NCI-H2171 treated with DMSO at 0.1 percent for 48 hours (cell line): ENCODE measurements at regions not wholly inside any gene's neighbourhood (a gene's known extent, or its start where the extent isn't known, plus 50 kb on each side); places are given as distances from the start of the nearest gene placed in this dataset.
"Not testable (repeated sequence)": the region's sequence is repeated elsewhere in the genome, so short reads cannot be mapped to it uniquely, and the experiment has no call there.

ENCODE experiments used
- DNase-seq: peaks from one replicate; lab custom pipeline; 2025; lab: John Stamatoyannopoulos, UW

DNA sequence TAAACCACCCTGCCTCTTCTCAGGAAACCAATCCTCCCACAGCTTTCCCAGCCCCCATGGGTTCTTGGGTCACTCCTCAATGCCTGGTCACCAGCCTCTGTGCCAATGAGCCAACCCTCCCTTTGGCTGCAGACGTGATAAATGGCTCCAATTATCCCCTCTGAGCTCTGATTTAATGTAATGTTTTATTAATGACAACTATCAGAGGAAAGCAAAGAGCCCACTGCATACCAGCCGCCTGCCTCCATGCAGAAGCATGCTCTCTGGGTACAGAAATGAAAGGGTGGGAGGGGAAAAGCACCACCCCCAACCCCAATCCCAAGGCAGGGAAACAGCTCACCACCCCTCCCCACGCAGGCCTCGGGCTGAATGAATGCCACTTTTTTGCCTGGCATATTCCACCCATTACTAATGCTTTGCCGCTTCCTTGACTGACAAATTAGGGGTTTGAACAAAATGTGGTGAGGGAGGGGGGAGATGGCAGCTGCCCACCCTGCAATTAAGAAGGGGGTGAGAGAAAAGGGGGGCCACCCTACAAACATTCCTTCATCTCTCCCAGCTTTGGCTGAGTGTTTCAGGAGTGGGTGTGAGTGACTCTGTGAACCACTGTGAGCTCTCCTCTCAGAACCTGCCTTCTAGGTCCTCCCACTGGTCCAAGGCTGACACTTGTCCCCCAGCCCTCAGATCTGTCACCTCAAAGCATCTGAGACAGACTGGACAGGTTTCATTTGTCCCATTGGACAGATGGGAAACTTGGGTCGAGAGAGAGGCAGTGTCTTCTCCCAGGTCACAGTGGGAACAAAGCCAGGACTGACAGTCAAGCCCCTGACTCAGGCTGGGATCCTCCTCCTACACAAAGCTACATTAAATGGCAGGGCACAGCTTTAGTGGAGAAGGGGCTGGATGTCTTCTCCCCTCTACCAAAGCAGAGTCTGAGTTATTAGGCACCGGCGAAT lies 161.5 kb downstream of the TMEM132E start:
- DNase-seq = no peak

DNA sequence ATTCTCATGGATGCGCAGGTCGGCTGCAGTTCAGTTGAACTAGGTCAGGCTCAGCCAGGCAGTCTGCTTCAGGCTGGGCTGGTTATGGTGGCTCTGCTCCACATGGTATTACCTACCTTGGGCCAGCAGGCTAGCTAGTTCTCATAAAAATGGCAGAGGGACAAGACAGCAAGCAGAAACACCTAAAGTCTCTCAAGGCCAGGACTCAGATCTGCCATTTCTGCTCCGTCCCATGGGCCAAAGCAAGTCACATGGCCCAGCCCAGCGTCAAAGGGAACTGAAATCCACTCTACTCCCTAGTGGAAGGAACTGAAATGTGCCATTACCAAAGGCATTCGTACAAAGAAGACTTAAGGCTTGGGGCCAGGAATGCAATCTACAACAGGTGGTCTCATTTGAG lies 160.0 kb downstream of the TMEM132E start:
- DNase-seq = no peak

- not testable (repeated sequence) for DNase-seq
Measured at GRCh38 chr17:34737673-34738072, 158.3 kb downstream of the TMEM132E start.

GRCh38 chr17:34736611-34737010 lies 157.2 kb downstream of the TMEM132E start:
- no peak for DNase-seq

DNA sequence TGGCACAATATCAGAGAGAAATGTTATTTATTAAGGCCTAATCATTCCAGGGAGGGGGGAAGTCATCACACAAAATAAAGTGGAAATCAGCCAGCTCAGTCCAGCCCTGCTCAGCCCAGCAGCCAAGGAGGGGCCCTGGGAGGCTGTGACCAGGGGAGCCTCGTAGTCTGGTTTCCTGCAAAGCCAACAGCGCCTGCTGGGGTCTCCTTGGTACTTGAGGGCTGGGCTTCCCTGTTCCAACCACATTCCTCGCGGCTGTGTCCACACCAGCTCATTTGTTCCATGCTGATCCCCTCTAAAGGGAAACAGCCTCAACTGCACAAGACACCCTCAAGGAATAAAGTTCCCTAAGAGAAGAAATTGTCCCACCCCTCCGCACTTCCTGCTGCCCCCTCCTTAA lies 154.0 kb downstream of the TMEM132E start:
- no peak for DNase-seq

DNA sequence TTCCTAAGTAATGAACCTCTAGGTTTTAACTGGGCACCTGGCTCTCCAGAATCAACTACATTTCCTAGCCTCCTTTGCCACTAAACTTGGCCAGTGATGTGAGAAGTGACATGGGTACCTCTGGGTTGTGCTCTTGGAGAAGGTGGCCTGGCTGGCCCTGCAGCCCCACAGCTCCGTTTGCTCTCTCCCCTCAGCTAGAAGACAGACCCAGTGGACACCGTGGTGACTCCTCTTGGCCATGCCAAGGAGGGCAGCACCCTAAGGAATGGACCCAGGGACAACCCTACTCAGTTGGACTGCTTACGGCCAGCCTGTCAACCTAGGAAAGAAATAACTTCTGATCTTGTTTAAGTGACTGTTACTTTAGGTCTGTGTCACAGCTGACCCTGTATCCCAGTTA lies 151.4 kb downstream of the TMEM132E start:
- DNase-seq = no peak

DNA sequence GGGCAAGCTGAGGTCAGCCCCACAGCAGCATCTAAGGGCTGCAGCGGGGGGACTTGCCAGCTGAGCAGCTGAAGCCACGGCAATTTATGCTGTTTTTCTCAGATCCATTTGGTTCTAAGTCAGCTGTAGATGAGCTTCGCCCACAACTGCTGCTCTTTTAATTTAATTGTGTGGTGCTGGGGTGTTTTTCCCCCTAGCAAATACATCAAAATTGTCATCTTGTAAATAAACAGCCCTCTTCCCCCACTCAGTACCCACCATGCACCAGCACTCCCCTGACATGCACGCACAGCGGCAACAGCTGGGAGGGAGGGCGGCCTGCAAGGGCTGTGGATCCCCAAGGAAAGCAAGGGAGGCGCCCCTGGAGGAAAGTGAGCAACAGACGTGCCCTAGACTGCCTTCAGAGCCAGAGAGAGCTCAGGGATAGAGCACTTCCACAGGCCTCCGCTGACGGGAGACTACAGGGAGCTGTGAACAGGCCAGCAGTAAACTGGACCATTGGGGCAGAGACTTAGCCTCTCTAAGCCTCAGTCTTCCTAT lies 149.5 kb downstream of the TMEM132E start:
- peak; percentile 70 for DNase-seq

GRCh38 chr17:34727601-34728000 lies 148.2 kb downstream of the TMEM132E start:
- DNase-seq = no peak

GRCh38 chr17:34726536-34727384 lies 147.4 kb downstream of the TMEM132E start:
- DNase-seq = peak; percentile 71

GRCh38 chr17:34725725-34726124 lies 146.3 kb downstream of the TMEM132E start:
- peak; percentile 47 for DNase-seq

DNA sequence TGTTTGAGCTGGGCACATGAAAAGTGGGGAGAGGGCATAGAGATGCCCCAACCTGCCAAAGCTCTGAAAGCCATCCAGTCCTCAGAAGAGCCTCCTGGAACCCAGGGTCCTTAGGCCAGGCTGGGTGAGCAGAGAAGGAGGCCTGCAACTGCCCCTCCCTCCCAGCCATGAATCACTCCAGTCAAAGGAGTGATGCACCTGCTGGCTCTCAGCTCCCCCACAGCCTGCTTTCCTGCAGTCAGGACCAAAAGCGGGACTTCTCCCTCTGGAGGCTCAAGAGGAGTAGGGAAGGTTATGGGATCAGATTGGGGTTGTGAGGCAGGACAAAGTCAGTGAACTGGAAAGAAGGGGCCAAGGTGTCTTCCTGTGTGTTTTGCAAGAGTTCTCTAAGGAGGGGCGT lies 145.6 kb downstream of the TMEM132E start:
- DNase-seq = no peak

DNA sequence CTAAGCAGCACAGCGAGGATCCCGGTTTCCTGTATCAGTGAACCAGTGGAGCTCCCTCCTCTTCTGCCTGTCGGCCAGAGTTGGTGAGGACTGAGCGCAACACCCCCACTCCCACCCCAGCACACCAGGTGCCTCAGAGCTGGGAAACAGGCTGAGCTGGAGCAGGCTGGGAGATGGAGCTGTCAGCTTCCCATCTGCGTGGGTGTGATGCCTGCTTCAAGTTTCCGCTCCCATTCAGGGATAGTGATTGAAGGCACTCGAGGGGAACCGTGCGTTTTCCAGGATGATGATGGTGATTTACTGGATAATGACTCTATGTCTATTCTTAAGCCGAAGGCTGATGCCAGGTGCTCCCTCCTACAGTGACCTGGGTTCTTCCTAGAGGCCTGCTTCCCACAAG lies 144.5 kb downstream of the TMEM132E start:
- no peak for DNase-seq

DNA sequence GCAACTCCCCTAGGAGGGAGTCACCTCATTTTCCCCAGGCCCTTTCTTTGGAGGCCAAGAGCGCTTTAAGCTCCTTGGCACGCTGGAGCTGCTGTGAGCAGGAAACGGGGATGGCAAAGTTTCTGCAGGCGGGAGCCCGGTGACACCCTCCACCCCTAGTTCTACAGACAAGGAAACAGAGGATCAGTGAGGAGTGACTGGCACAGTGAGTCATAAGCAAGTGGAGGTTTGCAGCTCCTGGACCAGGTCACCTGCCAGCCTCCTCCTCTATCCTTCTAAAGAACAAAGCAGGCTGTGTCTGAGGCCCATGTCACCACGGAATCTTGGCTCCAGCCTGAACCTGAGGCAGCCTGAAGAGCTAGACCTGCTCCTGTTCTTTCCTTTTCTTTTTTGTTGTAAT lies 141.9 kb downstream of the TMEM132E start:
- DNase-seq = no peak

DNA sequence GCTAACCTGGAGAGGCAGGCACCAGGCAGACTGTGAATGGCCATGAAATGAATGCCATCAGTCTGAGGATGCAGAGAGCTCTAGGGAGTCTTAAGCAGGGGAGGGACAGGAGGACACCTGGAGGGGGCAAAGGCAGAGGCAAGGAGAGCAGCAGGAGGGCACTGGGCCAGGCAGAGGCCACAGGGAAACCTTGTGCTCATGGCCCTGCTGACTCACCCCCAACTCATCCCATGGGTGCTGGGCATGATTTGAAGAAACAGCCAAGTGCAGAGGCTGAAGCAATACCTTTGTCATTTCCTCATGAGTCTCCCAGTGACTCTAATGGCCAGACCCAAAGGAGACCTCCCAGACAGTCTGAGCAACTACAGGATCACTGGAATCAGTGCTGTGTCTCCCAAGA lies 141.4 kb downstream of the TMEM132E start:
- DNase-seq = no peak

DNA sequence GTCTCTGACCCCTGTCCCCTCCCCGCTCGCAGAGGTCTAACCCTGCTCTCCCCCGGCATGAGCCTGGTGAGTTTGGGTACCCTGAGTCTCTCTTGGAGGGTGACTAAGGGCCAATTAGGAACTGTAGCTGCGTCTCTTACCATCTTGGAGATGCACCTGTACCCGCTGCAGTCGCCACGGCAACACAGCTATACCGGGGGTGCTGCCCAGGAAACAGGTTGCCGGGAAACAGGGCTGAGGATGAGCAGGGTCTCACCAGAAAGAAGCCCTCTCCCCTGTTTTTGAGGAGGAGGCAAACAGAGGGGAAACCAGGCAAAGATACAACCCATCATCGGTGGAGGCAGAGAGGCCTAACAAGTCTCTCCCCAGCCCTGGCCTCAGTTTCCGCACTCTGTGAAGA lies 140.2 kb downstream of the TMEM132E start:
- no peak for DNase-seq

- no peak for DNase-seq
Measured at GRCh38 chr17:34717092-34717491, 137.7 kb downstream of the TMEM132E start.

DNA sequence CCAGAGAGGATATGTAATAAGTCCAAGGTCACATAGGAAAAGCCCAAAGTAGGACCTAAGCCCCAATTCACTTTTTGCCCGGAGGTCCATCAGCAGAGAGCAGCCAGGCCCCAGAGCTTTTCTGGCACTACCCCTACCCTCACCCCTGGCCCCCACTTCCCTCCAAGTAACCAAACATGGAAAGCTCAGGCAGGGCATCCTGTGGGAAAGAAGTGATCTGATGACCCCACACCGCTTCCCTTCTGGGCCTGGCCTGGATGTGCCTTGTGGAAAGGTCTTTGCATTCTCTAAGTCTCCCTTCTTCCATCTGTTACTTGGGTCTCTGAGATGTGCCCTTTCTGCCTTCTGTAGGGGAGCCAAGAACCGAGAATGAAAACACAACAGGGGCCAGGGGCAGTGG lies 136.9 kb downstream of the TMEM132E start:
- no peak for DNase-seq

GRCh38 chr17:34715504-34715903 lies 136.1 kb downstream of the TMEM132E start:
- DNase-seq = no peak

- no peak for DNase-seq
Measured at GRCh38 chr17:34714475-34715410, 135.4 kb downstream of the TMEM132E start.

DNA sequence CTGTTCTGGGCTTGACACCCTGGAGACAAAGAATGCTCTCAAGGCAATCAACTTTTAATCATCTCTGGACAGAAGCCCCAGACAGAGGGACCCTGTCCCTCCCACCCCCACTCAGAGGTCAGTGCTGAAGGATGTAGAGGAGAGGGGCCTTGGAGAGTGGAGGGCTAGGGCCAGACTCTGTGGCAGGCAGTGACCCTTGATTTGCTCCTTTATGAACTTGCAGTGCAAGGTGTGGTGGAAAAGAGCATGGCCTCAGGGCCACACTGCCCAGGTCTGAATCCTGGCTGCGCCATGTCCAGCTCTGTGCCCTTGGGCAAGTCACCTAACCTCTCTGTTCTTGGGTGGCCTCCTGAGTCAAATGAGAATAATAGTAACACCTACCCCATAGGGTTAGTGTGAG lies 134.3 kb downstream of the TMEM132E start:
- no peak for DNase-seq

- DNase-seq = no peak
Measured at GRCh38 chr17:34712481-34713195, 133.3 kb downstream of the TMEM132E start.
